ENCODE measurements at regions not wholly inside any gene's neighbourhood (a gene's known extent, or its start where the extent isn't known, plus 50 kb on each side); places are given as distances from the start of the nearest gene placed in this dataset.

- no peak for TF ChIP-seq KLF10 (tag by site-specific recombination; IDR thresholded peaks at IDR 0.05)
- TF ChIP-seq ZNF214 (tag by site-specific recombination; IDR thresholded peaks at IDR 0.05; ENCODE audit: borderline replicate concordance), result no peak
- TF ChIP-seq BCL11B (tag by site-specific recombination; IDR thresholded peaks at IDR 0.05; ENCODE audit: low read depth), result no peak
- TF ChIP-seq ZNF518A (tag by site-specific recombination; conservative IDR thresholded peaks at IDR 0.05; ENCODE audit: low read depth), result no peak
- TF ChIP-seq ZXDB (tag by site-specific recombination; IDR thresholded peaks at IDR 0.05), result no peak
- TF ChIP-seq GLIS2 (tag by site-specific recombination; IDR thresholded peaks at IDR 0.05), result no peak
- TF ChIP-seq HOXC10 (CRISPR knock-in tag; IDR thresholded peaks at IDR 0.05), result no peak
- TF ChIP-seq ZNF112 (tag by site-specific recombination; IDR thresholded peaks at IDR 0.05), result no peak
- Histone ChIP-seq H3K4me3 (ENCODE audit: low read depth, low read length) (no peak overlapping the region), H3K9me3 (ENCODE audit: control insufficient read depth, insufficient read depth, low read depth, low read length) (no peaks in the 10 kb centered on the region), H3K36me3 (ENCODE audit: control insufficient read depth in 2 of 2, insufficient read depth in 1 of 2, low read length in 2 of 2) (no peaks in the 10 kb centered on the region), H3K4me1 (ENCODE audit: control insufficient read depth, insufficient read depth, low read length) (no peaks in the 10 kb centered on the region), H3K27ac (ENCODE audit: extremely low read depth, low read depth, low read length) (no peak overlapping the region)
- POLR2A ChIA-PET, result no interaction called here
- CTCF ChIA-PET, result interaction anchor here (1.8 kb wide), 1 partner anchor 16 kb away, joined by 8 read pairs; no protein-coding TSS in a partner anchor
These were observed 1564.4 kb downstream of the EFNA5 start for GRCh38 chr5:106106384-106106783.

DNA sequence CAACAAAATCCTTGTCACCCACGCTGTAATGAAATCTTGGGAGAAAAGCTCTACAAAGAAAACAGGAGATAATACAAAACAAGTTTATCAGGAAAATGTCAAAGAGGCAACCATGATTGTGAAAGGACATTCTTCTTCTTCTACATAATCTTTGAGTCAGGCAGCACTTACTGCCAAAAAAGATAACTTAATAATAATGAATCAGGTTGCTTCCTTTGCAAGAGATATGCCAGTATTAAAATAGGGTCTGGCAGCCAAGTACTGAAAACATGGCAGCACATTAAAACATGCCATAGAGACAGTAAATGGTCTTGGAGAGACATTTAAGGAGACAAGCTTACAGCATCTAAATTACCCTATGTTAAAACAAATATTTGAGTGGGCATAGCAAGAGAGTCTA, 1573.4 kb downstream of the EFNA5 start:
- Histone ChIP-seq H3K9me3 (ENCODE audit: control insufficient read depth, insufficient read depth, low read depth, low read length) (no peaks in the 10 kb centered on the region), H3K36me3 (ENCODE audit: control insufficient read depth in 2 of 2, insufficient read depth in 1 of 2, low read length in 2 of 2) (no peaks in the 10 kb centered on the region), H3K27ac (ENCODE audit: extremely low read depth, low read depth, low read length) (no peak overlapping the region), H3K4me1 (ENCODE audit: control insufficient read depth, insufficient read depth, low read length) (no peaks in the 10 kb centered on the region), H3K4me3 (ENCODE audit: low read depth, low read length) (no peak overlapping the region)
- TF ChIP-seq ZSCAN23 (tag by site-specific recombination; IDR thresholded peaks at IDR 0.05) (no peak), MYNN (tag by site-specific recombination; IDR thresholded peaks at IDR 0.05; ENCODE audit: borderline replicate concordance) (no peak), SETDB1 (IDR thresholded peaks at IDR 0.05; ENCODE audit: insufficient read length, low read length) (no peak), ZSCAN30 (tag by site-specific recombination; IDR thresholded peaks at IDR 0.05) (no peak), ZNF585B (tag by site-specific recombination; IDR thresholded peaks at IDR 0.05) (no peak), PBX3 (CRISPR knock-in tag; IDR thresholded peaks at IDR 0.05) (no peak), ZNF843 (tag by site-specific recombination; IDR thresholded peaks at IDR 0.05) (no peak)
- CTCF ChIA-PET, result no interaction called here
- POLR2A ChIA-PET, result no interaction called here

DNA sequence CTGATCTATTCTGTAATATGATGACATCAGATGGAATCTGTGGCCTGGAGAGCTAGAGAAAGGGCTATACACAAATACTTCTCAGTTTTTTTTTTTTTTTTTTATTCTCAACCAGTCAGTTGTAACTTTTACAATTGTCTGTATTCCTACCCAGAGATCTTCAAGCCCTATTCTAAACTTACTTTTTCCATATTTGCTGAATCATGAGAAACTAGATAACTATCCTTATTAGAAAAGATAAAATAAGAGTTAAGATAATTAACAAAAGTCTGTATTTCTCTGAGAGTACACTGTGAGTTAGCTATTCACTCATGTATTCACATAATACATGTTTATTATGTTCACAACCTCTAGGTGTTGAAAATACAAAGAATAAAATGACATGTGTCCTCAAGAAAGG, 1575.9 kb downstream of the EFNA5 start:
- no peak for TF ChIP-seq BCL6B (tag by site-specific recombination; IDR thresholded peaks at IDR 0.05)
- TF ChIP-seq, protein P1, sequence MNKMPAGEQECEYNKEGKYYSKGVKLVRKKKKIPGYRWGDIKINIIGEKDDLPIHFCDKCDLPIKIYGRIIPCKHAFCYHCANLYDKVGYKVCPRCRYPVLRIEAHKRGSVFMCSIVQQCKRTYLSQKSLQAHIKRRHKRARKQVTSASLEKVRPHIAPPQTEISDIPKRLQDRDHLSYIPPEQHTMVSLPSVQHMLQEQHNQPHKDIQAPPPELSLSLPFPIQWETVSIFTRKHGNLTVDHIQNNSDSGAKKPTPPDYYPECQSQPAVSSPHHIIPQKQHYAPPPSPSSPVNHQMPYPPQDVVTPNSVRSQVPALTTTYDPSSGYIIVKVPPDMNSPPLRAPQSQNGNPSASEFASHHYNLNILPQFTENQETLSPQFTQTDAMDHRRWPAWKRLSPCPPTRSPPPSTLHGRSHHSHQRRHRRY (tag by site-specific recombination; IDR thresholded peaks at IDR 0.05), result no peak
- TF ChIP-seq ZNF292 (tag by site-specific recombination; IDR thresholded peaks at IDR 0.05; ENCODE audit: borderline replicate concordance, low read depth), result no peak
- TF ChIP-seq ZNF555 (tag by site-specific recombination; conservative IDR thresholded peaks at IDR 0.05), result no peak
- Histone ChIP-seq H3K4me3 (ENCODE audit: low read depth, low read length) (no peak overlapping the region), H3K4me1 (ENCODE audit: control insufficient read depth, insufficient read depth, low read length) (no peaks in the 10 kb centered on the region), H3K9me3 (ENCODE audit: control insufficient read depth, insufficient read depth, low read depth, low read length) (no peaks in the 10 kb centered on the region), H3K36me3 (ENCODE audit: control insufficient read depth in 2 of 2, insufficient read depth in 1 of 2, low read length in 2 of 2) (no peaks in the 10 kb centered on the region), H3K27ac (ENCODE audit: extremely low read depth, low read depth, low read length) (no peak overlapping the region)
- POLR2A ChIA-PET, result no interaction called here
- CTCF ChIA-PET, result no interaction called here

Data from HEK293 (cell line).